ENCODE measurements at regions not wholly inside any gene's neighbourhood (a gene's known extent, or its start where the extent isn't known, plus 50 kb on each side); places are given as distances from the start of the nearest gene placed in this dataset.

GRCh38 chr18:11271954-11272353 lies 122.6 kb upstream of the PIEZO2 start:
- TF ChIP-seq CTCF (conservative IDR thresholded peaks at IDR 0.05; ENCODE audit: low read depth in 2 of 2) (no peak), POLR2AphosphoS5 (IDR thresholded peaks at IDR 0.05; ENCODE audit: low read depth) (no peak), JUNB (IDR thresholded peaks at IDR 0.05; ENCODE audit: unreplicated experiment) (no peak), CREB1 (CRISPR knock-in tag; IDR thresholded peaks at IDR 0.05; ENCODE audit: low read depth) (no peak)
